ENCODE measurements at regions not wholly inside any gene's neighbourhood (a gene's known extent, or its start where the extent isn't known, plus 50 kb on each side); places are given as distances from the start of the nearest gene placed in this dataset.
"Not testable (repeated sequence)": the region's sequence is repeated elsewhere in the genome, so short reads cannot be mapped to it uniquely, and the experiment has no call there.

DNA sequence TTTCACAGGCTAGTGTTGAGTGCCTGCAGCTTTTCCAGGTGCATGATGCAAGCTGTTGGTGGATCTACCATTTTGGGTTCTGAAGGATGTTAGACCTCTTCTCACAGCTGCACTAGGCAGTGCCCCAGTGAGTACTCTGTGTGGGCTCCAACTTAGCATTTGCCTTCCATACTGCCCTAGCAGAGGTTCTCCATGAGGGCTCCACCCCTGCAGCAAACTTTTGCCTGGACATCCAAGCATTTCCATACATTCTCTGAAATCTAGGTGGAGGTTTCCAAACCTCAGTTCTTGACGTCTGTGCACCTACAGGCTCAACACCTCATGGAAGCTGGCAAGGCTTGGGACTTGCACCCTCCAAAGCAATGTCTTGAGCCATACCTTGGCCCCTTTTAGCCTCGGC, 1205.4 kb upstream of the SPRY2 start:
- DNase-seq (ENCODE audit: low read depth): not testable (repeated sequence)

GRCh38 chr13:81540777-81541176, 1199.9 kb upstream of the SPRY2 start:
- peak; percentile 16 for DNase-seq (ENCODE audit: low read depth)

DNA sequence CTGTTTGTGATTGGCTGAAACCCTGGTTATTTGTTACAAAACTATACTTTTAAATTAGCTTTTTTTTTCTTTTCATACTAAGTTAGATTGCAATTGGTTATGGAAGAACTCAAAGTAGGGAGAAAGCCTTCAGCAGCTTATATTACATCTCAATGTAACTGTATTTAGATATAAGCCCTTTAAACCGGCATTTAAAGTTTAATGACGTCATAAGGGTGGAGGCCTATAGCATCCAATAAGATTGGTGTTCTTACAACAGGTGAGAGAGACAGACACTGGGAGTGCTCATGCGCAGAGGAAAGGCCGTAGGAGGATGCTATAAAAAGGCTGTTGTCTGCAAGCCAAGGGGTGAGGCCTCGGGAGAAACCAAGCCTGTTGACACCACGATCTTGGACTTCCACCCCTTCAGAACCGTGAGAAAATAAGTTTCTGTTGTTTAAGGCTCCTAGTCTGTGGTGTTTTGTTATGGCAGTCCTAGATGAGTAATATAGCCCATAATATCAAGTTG, 1198.8 kb upstream of the SPRY2 start:
- DNase-seq (ENCODE audit: low read depth): no peak

GRCh38 chr13:81498969-81499368, 1158.0 kb upstream of the SPRY2 start:
- no peak for DNase-seq (ENCODE audit: low read depth)

- no peak for DNase-seq (ENCODE audit: low read depth)
Observed at GRCh38 chr13:81493144-81493543, 1152.2 kb upstream of the SPRY2 start.

GRCh38 chr13:81492449-81492848, 1151.5 kb upstream of the SPRY2 start:
- DNase-seq (ENCODE audit: low read depth): no peak

GRCh38 chr13:81488021-81488420, 1147.1 kb upstream of the SPRY2 start:
- no peak for DNase-seq (ENCODE audit: low read depth)

DNA sequence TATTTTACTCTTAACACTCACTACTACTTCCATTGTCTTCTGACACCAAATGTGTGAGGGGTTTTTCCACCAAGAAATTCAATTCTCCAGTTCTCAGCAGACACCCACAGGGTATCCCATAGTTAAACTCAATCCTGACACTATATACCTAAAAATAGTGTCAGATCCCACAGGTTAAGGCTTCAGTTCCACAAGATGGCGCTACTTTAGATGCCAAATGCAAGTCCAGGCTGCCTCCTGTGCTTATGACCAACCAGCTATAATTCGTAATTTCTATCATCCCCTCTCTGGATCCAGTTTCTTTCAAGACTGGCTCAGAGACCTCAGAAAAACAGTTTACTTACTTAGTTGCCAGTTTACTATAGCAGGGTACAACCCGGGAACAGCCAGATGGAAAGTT, 1146.2 kb upstream of the SPRY2 start:
- peak; percentile 0 for DNase-seq (ENCODE audit: low read depth)

GRCh38 chr13:81480634-81481033, 1139.7 kb upstream of the SPRY2 start:
- DNase-seq (ENCODE audit: low read depth): no peak

DNA sequence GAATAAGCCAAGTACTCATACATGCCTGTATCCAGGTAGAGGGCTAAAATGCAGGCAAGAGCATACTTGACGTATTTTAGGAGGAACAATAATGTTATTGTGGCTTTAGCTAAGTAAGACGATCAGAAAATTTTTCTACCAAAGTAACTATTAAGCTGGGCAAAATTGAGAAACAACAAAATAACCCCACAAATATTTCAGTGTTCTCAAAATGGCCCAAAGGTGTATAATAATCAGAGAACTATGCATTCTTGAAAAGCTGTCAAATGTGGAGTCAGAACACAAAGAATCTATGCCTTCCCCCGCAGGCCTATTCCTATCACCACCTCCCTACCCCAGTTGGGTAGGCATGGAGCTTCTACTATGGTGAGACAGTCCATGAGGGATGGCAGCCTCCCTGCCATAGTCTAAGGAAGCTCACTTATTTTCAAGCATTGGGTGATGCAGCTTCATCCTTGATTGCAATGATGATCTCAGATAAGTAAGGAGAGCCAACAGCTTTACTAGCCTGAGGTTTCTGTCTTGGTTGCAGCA, 1132.5 kb upstream of the SPRY2 start:
- DNase-seq (ENCODE audit: low read depth): no peak

DNA sequence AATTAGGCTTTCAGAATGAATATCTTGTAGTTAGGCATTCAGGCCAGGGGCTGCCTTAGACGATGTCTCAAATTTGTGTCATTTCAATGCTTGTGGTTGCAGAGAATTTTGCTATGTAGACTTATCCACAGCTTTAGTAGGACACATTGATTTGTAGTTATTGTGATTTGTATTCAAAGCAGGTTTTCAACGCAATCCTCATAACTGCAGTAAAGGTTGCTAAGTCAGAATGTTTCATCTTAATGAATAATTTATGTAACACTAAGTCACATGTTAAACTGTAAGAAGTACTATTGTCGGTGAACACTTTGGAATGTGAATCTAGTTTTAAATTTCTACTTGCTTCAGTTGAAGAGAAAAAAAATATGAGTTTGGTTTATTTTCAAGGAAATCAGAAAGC, 1117.2 kb upstream of the SPRY2 start:
- no peak for DNase-seq (ENCODE audit: low read depth)

DNA sequence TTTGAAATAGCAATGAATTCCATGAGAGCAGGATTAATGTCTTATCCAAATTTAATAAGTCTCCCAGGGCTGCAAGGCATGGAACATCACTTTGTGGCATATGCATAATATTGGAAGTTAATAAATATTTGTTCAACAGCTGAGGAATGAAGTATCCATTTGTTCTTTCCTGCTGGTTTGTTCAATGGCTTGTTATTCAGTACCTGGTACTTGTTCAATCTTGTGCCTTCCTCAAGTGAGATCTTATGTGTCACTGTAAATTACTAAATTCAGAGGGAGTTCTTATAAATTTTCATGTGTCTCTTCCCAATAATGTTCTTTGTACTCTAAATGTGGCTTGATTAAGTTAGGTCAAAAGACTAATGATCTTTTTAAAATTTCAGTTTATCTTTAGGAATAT, 1105.5 kb upstream of the SPRY2 start:
- DNase-seq (ENCODE audit: low read depth): no peak

DNA sequence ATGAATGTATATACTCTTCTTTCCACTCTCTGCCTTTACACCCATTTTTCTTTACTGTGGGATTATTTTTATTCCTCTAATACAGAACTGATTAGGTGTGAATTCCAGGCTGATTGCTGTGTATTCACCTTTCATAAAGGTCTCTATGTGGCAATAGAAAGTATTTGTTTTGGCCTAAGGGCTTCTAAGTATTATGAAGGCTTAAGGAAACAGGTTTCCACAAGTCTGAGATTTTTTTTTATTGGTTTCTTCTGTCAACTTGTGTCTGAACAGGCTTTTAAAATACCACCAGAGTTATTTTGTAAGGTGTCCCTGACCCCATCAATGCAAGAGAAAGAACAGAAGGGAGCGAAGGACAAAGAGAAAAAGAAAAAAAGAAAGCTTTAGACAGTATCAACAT, 1102.0 kb upstream of the SPRY2 start:
- DNase-seq (ENCODE audit: low read depth): no peak

DNA sequence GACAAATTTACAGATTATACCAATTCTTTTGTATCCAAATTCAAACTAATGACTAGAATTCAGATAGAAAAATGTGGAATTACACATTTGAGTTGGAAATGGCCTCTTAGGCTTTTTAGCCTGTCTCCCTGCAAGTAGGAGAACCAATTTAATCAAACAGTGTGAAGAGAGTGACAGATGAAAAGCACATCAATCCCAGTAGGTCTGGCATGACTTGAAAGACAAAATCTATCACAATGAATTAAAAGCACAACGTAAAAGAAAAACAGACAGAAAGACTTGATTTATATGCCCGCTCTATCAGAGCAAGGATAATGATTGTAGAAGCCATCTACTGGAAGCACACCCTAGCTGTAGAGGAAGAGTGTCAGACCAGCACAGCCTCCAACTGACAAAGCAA, 1084.4 kb upstream of the SPRY2 start:
- no peak for DNase-seq (ENCODE audit: low read depth)

DNA sequence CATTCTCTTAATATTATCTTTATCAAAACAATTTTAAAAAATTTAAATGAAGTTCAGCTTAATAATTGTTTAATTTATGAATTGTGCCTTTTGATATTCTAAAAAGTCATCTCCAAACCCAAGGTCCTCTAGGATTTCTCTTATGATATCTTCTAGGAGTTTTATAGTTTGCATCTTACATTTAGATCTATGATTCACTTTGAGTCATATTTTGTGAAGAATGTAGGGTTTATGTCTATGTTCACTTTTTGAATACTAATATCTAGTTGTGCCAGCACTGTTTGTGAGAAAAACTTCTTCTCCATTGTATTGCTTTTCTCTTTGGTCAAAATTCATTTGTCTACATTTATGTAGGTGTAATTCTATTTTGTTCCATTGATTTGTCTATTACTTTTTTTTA, 1068.4 kb upstream of the SPRY2 start:
- no peak for DNase-seq (ENCODE audit: low read depth)

GRCh38 chr13:81408647-81409046, 1067.7 kb upstream of the SPRY2 start:
- DNase-seq (ENCODE audit: low read depth): no peak

DNA sequence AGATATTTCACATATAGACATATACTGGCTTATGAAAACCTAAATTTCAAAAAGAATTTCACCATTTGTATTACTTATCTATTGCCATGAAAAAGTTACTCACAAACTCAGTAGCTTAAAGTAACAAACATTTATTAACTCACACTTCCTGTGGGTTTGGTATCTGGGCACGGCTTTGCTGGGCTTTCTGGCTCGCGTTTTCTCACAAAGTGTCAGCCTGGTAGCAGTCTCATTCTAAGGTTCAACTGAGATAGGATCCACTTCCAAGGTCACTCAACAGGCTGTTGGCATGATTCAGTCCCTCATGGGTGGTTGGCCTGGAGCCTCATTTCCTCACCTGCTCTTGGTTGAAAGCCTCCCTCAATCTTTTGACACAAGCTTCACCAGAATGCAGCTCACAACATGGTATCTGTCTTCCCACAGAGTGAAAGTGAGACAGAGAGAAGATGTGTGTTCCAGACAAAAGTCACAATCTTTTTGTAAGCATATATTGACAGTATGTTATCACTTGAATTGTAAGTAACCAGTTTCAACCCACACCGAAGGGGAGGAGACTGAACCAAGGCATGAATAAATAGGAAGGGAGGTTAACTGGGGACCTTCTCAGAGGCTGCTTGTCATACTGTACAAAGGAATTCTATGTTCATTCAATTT, 1065.8 kb upstream of the SPRY2 start:
- DNase-seq (ENCODE audit: low read depth): no peak

DNA sequence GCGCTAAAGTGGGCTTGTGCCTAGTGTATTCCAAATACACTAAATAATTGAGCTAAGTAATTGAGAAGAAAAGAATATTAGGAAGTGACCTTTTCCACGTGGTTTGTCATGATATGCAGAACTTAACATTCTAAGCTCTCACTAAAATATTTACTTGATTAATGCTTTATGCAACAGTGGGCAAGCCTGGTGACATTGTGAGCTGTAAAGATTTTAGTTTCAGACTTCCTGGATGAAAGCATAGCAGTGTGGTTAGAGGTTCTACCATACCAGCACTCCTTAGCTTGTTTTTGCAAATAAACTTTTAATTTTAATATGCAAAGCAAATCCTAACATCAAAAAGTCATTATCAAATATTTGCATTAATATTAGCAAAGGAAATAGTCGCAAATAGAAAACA, 1065.1 kb upstream of the SPRY2 start:
- DNase-seq (ENCODE audit: low read depth): no peak

DNA sequence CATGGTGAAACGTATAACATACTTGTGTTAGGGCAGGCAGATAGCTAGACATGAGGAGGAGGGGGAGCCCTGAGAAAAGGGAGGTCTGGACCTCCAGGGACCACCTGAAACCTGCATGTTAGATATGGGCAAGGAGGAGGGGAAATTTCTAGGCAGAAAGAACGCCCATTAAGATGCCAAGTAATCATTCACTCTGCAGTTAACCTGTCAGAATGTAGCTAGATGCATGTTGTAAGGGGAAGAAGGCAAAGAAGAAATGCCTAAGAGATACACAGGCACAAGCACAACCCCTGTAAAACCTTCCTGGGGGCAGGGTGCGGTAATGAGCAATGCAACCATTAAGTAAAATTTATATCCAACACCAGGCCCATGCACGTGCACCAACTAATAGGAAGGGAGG, 1055.3 kb upstream of the SPRY2 start:
- no peak for DNase-seq (ENCODE audit: low read depth)

GRCh38 chr13:81395368-81395767, 1054.4 kb upstream of the SPRY2 start:
- no peak for DNase-seq (ENCODE audit: low read depth)

DNA sequence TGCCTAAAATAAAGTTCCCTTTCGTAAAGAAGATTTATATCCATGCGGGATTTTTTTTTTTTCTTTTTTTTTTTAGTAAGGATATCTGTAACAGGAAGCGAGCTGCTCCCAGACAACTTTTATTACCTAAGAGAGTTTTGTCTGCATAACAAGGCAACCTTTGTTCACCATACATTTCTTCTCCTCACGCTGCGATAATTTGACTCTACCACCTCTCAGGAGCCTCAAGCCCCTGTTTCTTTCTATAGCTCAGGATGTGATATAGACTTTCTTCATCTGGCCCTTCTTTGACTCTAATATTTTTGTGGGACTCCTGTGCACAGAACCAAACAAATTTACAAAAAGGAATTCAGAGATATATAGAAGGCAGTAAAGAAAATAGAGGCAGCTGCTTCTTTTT, 1053.7 kb upstream of the SPRY2 start:
- no peak for DNase-seq (ENCODE audit: low read depth)

GRCh38 chr13:81393721-81394120, 1052.8 kb upstream of the SPRY2 start:
- DNase-seq (ENCODE audit: low read depth): no peak

- no peak for DNase-seq (ENCODE audit: low read depth)
Observed at GRCh38 chr13:81393110-81393509, 1052.2 kb upstream of the SPRY2 start.

DNA sequence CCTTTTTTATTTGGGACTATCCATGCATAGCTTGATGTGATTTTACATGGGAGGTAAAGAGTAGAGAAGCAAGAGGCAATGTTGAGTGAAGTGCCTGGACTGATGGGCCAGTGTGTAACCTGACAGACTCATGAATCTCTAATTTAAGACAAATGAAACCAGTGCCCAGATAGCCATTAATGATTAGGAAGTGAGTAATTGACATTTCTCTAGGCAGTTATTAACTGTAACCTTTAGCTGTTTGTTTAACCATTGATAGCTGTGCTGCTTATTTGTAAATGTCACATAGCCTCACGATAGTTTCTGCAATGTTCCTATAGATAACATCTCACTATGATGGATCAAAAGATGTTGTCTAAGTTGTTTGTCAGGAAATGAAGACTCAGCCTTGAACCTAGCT, 1047.5 kb upstream of the SPRY2 start:
- no peak for DNase-seq (ENCODE audit: low read depth)
